Activated T-cell treated with anti-CD3 and anti-CD28 coated beads for 1 hour (primary cell): ENCODE measurements at regions not wholly inside any gene's neighbourhood (a gene's known extent, or its start where the extent isn't known, plus 50 kb on each side); places are given as distances from the start of the nearest gene placed in this dataset.

ENCODE experiments used
- DNase-seq: peaks from one replicate; pipeline ENCODE4 v3.0.0-alpha.2; 2020; ENCODE audit warnings: low read depth

GRCh38 chr11:59302991-59303390 lies 55.7 kb upstream of the OR5AN1 start:
- no peak for DNase-seq

GRCh38 chr11:59295435-59295834 lies 63.3 kb upstream of the OR5AN1 start:
- no peak for DNase-seq

GRCh38 chr11:59292611-59293010 lies 66.1 kb upstream of the OR5AN1 start:
- DNase-seq, result no peak

GRCh38 chr11:59291228-59291627 lies 67.5 kb upstream of the OR5AN1 start:
- no peak for DNase-seq

- DNase-seq, result no peak
Measured at GRCh38 chr11:59289356-59290181, 69.1 kb upstream of the OR5AN1 start.

- DNase-seq, result no peak
Measured at GRCh38 chr11:59285716-59286260, 72.9 kb upstream of the OR5AN1 start.

- no peak for DNase-seq
Measured at GRCh38 chr11:59284773-59285129, 72.0 kb upstream of the MPEG1 start.

- DNase-seq, result peak; percentile 10
Measured at GRCh38 chr11:59283825-59284772, 71.4 kb upstream of the MPEG1 start.

GRCh38 chr11:59283311-59283710 lies 70.6 kb upstream of the MPEG1 start:
- no peak for DNase-seq

- no peak for DNase-seq
Measured at GRCh38 chr11:59281177-59281576, 68.5 kb upstream of the MPEG1 start.

GRCh38 chr11:59273373-59273841 lies 60.7 kb upstream of the MPEG1 start:
- DNase-seq, result no peak

- no peak for DNase-seq
Measured at GRCh38 chr11:59272771-59273372, 60.1 kb upstream of the MPEG1 start.

GRCh38 chr11:59271811-59272327 lies 59.1 kb upstream of the MPEG1 start:
- no peak for DNase-seq

GRCh38 chr11:59271247-59271755 lies 58.6 kb upstream of the MPEG1 start:
- no peak for DNase-seq

GRCh38 chr11:59267736-59268475 lies 55.2 kb upstream of the MPEG1 start:
- DNase-seq, result no peak

GRCh38 chr11:59267196-59267595 lies 54.5 kb upstream of the MPEG1 start:
- DNase-seq, result no peak

- DNase-seq, result no peak
Measured at GRCh38 chr11:59266491-59266890, 53.8 kb upstream of the MPEG1 start.

GRCh38 chr11:59265735-59266134 lies 53.0 kb upstream of the MPEG1 start:
- no peak for DNase-seq

- no peak for DNase-seq
Measured at GRCh38 chr11:59264736-59265135, 52.0 kb upstream of the MPEG1 start.

GRCh38 chr11:59263225-59263894 lies 50.6 kb upstream of the MPEG1 start:
- DNase-seq, result no peak
